Keratinocyte (primary cell): ENCODE measurements at regions not wholly inside any gene's neighbourhood (a gene's known extent, or its start where the extent isn't known, plus 50 kb on each side); places are given as distances from the start of the nearest gene placed in this dataset.

Experiments used
- CTCF ChIP-seq, 3 experiments: IDR thresholded peaks in 1 of 3; conservative IDR thresholded peaks in 1 of 3; optimal IDR thresholded peaks in 1 of 3; 2 replicates in 2 of 3; 3 replicates in 1 of 3; pipeline versions ENCODE3 to v1.5.1; 2011; ENCODE audit warnings: low read length in 3 of 3, mild to moderate bottlenecking in 3 of 3, moderate library complexity in 2 of 3, control low read depth in 1 of 3, inconsistent platforms in 1 of 3; ENCODE audit not compliant: insufficient read depth in 2 of 3; ENCODE audit errors: extremely low read depth in 1 of 3
- EZH2 ChIP-seq: IDR thresholded peaks from one replicate; pipeline ENCODE4 v1.6.1; 2012; ENCODE audit warnings: inconsistent platforms, mild to moderate bottlenecking, low read length, moderate library complexity

- TF ChIP-seq CTCF (optimal IDR thresholded peaks at IDR 0.05 in 1 of 3, IDR thresholded peaks at IDR 0.05 in 1 of 3, conservative IDR thresholded peaks at IDR 0.05 in 1 of 3; ENCODE audit: extremely low read depth in 1 of 3, insufficient read depth in 2 of 3, low read length in 3 of 3) (no peak), EZH2 (no peak)
Observed at GRCh38 chr2:138223319-138223718, 259.0 kb downstream of the HNMT start.
